HG02884 (cell line): ENCODE measurements at regions not wholly inside any gene's neighbourhood (a gene's known extent, or its start where the extent isn't known, plus 50 kb on each side); places are given as distances from the start of the nearest gene placed in this dataset.
"Not testable (repeated sequence)": the region's sequence is repeated elsewhere in the genome, so short reads cannot be mapped to it uniquely, and the experiment has no call there.

Source experiments
- ATAC-seq: cut with Tn5 transposase; IDR thresholded peaks from one replicate; pipeline ENCODE4 v1.9.1; 2021; ENCODE audit warnings: mild to moderate bottlenecking, moderate library complexity; ENCODE audit not compliant: unreplicated experiment

GRCh38 chr11:34830648-34831047 lies 85.5 kb downstream of the APIP start:
- ATAC-seq = no peak

DNA sequence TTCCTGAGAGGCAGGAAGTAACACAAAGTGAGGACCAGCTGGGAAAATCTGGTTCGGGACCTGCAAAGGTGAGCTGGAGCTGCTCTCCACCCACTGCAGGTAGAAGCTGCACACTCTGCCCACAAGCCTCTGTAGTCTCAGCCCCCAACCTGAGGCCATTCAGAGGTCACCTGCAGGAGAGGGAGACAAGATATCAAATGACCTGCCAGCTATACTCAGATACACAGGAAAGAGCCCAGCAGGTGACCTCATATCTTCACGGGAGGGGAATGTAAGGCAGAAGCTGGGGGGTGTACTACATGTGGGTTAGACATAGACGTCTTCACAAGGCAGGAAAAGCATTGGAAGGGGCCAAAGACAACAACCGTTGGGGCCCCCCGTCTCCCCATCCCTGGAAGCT lies 86.1 kb downstream of the APIP start:
- no peak for ATAC-seq

GRCh38 chr11:34827228-34827627 lies 89.0 kb downstream of the APIP start:
- ATAC-seq = peak; percentile 60

DNA sequence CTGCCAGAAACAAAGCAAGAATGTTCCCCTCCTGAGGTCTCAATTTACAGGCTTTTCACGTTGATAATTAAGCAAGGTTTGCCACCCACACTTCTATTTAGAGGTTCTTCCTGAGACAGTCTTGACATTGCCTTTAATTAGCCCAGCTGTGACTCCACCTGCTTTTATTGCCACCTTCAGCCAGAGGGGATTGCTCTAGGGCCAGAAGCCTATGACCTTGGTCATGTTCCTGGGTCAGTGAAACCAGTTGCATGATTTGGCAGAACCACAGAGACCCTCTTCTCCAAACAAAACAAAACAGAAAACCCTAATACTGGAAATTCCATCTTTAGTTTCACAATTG lies 89.8 kb downstream of the APIP start:
- no peak for ATAC-seq

DNA sequence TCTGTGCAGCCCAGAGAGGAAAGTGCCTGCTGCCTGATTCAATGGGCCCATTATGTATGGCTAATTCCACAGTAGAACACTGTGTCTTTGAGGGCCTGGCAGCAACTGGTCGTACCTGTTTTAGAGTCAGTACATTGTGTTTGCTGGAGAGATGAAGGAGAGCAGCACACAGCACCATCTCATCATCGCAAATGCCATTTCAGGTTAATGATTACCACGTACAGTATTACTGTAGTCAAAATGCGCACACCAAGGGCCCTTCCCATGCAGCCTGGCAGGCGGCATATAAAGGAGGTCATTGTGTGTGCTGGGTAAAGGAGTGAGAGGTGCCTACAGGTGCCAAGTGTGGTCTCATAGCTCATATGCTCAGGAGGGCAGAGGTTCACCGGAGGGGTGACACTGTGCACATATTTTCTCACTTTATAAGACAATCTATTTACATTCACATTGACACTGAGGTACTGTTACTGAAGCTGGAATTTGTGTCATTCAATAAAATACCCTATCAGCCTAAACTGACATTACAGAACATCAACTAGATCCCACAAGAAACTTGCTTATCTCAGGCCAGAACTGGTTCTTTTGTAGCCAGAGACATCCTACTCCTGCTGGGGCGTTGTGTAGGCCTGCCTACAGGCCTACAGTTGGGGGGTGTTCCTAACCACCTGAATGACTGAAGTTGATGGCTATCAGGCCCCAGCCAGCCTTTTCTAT lies 90.4 kb downstream of the APIP start:
- ATAC-seq = no peak

DNA sequence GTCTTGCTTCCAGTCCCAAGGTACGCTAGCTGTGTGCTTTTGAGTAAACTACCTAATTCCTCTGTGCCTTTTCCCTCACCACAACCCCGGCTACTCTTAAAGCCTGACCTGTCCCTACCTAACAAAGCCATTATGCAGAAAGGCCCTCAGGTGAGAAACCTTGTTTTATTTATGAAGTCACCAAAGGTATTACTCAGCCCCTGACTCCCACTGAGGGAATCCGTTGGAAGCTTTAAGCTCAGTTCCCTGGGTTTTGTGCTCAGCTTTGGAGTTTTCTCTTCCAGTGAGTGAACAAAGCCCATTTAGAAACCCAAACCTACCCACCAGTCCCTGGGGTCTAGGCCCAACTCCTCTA lies 90.9 kb downstream of the APIP start:
- ATAC-seq = no peak

- ATAC-seq = no peak
Observed at GRCh38 chr11:34824425-34824824, 91.8 kb downstream of the APIP start.

DNA sequence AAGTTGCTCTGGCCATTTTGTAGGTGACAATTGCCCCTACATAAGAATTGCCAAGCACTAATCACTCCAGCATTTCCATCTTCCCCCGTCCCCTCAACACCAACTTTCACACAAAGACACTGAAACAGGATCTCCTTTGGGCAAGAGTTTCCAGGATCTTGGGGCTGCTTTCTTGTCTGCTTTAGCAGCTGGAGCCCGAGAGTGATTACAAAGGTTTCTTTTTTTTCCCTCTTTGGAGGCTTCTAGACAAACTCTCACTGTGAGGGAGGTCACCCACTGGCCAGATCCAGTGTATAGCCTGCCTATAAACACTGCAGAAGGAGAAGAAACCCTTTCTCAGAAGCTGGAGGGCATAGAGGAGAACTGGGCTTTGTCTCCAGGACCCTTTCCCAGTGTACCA lies 92.5 kb downstream of the APIP start:
- no peak for ATAC-seq

- no peak for ATAC-seq
Observed at GRCh38 chr11:34823197-34823596, 93.0 kb downstream of the APIP start.

DNA sequence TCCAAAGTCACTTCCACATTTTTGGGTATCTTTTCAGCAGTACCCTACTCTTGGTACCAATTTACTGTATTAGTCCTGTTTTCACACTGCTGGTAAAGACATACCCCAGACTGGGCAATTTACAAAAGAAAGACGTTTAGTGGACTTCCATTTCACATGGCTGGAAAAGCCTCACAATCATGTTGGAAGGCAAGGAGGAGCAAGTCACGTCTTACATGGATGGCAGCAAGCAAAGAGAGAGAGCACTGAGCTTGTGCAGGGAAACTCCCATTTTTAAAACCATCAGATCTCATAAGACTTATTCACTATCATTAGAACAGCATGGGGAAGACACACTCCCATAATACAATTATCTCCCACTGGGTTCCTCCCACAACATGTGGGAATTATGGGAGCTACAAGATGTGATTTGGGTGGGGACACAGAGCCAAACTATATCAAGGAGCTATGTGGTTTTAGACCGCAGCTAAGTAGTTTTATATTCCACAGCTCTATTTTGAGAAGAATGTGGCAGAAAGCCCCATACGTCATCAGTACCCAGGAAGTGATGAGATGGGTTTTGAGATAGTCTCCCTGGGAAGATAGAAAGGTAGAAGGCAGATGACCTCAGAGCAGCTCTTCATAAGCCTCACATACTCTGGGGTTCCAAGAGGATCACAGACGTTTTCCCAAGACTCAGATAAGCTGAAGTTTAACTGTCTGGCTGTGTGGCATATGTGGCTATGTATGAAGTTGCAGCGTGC lies 96.3 kb downstream of the APIP start:
- no peak for ATAC-seq

GRCh38 chr11:34817812-34818211 lies 98.4 kb downstream of the APIP start:
- not testable (repeated sequence) for ATAC-seq

GRCh38 chr11:34816698-34817213 lies 99.4 kb downstream of the APIP start:
- ATAC-seq = no peak

DNA sequence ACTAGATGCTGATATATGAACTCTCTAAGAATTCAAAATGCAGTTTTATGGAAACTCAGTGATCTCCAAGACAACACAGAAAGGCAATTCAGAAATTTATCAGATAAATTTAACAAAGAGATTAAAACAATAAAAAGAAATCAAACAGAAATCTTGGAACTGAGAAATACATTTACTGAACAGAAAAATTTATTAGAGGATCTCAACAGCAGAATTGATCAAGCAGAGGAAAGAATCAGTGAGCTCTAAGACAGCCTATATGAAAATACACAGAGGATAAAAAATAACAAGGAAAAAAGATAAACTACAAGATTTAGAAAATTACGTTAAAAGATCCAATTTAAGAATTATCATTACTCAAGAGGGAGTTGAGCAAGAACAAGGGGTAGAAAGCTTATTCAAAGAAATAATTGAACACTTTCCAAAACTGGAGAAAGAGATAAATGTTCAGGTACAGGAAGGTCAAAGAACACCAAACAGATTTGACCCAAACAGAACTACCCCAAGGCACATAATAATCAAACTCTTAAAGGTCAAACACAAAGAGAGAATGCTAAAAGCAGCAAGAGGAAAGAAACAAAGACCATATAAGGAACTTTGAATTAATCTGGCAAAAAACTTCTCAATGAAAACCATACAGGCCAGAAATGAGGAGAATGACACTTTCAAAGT lies 103.1 kb downstream of the APIP start:
- no peak for ATAC-seq

DNA sequence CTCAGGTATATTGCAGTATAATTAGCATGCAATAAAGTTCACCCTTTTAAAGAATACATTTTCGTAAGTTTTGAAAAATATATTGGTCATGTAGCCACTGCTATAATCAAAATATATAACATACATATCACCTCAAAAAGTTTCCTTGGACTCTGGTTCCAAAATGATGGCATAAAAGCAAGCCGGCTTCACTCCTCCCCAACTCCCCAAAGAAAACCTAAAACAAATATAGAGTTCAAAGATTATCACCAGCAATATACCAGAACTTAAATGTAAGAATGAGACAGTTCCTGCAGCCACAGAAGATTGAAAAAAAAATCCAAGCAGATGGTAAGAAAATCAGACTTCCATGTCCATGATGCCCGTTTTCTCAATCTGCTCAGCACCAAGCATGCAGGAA lies 104.3 kb downstream of the APIP start:
- no peak for ATAC-seq

DNA sequence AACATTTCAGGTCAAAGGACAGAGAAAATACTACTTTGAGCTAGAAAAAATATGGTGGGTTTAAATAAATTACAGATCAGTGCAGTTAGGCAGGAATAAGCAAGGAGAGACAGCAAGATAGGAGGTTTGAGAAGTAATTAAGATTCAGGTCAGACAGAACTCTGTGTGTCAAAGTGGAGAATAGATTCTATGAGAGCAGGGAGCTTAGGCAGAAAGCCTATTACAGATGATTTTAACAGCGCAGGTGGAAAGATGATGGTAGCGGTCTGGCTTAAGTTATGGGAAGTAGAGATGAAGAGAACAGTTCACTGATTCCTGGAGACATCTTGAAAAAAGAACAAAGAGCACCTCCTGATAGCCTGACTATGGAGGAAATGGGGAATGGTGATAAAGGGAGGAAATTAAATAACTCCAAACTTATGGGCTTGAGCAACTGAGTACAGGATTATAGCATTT lies 106.0 kb downstream of the APIP start:
- no peak for ATAC-seq

DNA sequence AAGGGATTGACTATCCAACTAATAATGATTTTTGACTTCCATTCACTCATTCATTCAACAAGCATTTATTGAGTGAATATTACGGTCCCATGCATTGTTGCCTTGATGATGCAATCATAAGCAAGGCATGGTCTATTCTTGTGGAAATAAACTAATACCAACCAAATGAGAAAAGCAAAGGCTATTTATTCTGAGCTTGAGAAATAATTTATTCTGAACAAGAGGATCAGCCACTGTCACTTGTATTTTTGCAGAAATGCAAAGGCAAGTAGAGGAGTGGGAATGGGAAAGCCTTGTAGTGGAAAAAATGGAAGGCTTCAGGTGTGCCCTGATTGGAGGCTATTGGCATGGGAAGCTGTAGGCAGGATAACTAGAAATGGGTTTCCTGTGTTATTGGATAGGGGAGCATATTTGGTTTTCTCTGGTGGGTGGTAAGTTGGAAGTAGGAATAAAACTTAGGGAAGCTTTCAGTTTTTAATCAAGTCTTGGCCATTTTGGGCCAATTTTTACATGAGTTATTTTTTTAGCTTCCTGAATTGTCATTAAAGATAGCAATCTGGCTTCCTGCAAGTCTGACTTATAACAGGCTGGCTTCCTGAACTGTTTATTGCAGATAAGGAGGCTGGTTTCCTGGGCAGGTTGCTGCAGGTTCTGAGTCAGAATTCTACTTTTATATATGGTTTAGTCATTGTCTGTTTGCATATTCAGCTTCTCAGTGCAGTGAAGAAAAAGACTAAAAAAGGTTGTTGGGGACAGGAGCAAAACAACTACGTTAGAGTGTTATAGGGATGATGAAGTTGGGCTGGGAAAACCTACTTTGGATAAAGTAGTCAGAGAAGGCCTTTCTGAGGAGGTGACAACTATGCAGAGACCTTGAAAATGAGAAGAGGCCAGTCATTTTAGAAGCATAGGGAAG lies 106.7 kb downstream of the APIP start:
- no peak for ATAC-seq

DNA sequence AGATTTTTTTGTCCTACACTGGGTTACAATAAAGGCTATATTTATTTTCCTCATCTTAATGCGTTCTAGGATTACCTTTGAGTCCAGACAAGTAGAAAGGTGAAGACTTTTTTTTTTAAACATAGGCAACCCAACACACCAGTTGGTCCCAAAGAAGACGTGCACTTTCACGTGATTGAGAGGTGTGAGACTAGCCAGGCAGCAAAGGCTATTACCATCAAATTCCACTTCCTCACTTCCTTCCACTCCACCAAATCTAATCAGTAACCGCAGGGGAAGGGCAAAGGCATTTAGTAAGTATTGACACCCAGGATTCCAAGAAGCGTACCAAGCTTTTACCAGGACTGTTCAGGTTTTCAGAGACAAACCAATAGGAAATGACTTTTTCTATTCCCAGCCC lies 109.3 kb downstream of the APIP start:
- no peak for ATAC-seq

DNA sequence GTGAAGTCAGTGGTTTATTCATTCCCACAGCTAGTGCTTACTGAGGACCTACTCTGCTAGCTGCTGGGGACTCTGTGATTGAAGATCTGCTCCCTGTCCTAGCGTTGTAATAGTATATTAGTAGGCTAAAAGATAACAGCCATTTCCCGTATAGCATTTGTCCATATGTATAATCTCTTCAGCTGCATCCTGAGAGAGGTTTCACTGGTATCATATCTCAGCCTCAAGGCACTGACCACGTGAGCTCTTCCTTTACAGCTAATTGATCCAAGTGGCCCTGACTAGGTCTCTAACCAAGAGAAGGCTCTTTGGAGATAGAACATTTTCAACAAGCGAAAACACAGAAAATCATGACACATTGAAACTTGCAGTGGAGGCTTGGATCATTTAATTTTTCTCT lies 110.2 kb downstream of the APIP start:
- no peak for ATAC-seq

DNA sequence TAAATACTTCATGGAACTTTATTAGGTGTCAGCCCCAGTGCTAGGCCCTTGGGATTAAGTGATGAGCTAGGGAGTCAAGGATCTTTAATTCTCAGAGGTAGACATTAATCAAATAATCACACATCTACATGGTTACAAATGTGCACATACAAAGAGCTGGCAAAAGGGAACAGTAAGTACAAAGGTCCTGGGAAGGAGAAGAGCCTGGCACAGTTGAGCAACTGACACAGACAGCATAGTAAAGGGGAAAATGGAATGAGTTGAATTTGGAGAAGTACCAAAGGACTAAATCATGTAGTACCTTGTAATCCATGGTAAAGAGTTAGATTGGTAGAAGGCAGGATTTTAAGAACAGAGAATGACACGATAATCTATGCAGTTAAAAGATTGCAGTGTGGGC lies 116.3 kb downstream of the APIP start:
- no peak for ATAC-seq

GRCh38 chr11:34798985-34799384 lies 117.2 kb downstream of the APIP start:
- ATAC-seq = no peak

DNA sequence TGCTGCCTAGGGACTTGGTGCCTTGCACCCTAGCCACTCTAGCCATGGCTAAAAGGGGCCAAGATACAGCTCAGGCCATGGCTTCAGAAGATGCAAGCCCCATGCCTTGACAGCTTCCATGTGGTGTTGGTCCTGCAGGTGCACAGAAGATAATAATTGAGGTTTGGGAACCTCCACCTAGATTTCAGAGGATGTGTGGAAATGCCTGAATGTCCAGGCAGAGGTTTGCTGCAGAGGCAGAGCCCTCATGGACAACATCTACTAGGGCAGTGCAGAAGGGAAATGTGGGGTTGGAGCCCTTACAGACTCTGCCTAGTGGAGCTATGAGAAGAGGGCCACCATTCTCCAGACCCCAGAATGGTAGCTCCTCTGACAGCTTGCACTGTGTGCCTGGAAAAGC lies 118.7 kb downstream of the APIP start:
- ATAC-seq = not testable (repeated sequence)
